ENCODE measurements at regions not wholly inside any gene's neighbourhood (a gene's known extent, or its start where the extent isn't known, plus 50 kb on each side); places are given as distances from the start of the nearest gene placed in this dataset.

DNA sequence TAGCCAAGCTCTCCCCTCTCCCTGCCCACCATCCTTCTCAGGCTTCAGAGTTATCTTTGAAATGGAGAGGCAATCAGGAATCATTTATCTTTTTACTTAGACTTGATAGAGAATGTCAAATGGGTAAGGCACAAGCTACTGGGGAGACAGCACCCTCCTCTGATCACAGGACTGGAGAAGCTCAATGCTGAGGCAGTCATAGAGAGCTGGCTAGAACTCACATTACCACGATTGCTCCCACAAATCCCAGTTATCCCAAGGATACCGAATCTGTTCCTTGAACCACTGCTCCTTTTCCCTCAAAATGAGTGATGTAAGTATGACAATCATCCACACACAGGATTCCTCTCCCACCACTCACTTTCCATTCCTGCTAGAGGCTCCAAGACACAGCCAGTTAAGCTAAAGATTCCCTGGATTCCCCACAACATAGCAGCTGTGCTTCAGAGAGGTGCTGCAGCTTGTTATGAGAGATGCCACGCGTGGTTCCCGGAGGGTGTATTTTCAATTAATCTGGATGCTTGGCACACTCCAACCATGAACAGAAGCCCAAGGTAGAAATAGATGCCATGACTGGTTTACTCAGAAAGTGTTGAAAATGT, 96.2 kb upstream of the VGLL2 start:
- no peak overlapping the region for H3K27ac ChIP-seq
- intact Hi-C loops (cut with DNase I; ENCODE audit: low total_unique reads) = no loop called here
- peaks cover 0 to 15% (median 9%) of the 10 kb centered on the region in 8 donors for H3K9me3 ChIP-seq
- no peak overlapping the region for H3K4me3 ChIP-seq
- no peak for DNase-seq
- WGBS, 5 donors = 75 to 84% (median 80%) methylated on average over 5 of the region's 5 CpGs
- no peaks in the 10 kb centered on the region for H3K36me3 ChIP-seq
- H3K4me1 ChIP-seq = no peaks in the 10 kb centered on the region
- TF ChIP-seq POLR2A (IDR thresholded peaks at IDR 0.05) (no peak), POLR2AphosphoS5 (IDR thresholded peaks at IDR 0.05) (no peak)
- TF ChIP-seq, protein P1, sequence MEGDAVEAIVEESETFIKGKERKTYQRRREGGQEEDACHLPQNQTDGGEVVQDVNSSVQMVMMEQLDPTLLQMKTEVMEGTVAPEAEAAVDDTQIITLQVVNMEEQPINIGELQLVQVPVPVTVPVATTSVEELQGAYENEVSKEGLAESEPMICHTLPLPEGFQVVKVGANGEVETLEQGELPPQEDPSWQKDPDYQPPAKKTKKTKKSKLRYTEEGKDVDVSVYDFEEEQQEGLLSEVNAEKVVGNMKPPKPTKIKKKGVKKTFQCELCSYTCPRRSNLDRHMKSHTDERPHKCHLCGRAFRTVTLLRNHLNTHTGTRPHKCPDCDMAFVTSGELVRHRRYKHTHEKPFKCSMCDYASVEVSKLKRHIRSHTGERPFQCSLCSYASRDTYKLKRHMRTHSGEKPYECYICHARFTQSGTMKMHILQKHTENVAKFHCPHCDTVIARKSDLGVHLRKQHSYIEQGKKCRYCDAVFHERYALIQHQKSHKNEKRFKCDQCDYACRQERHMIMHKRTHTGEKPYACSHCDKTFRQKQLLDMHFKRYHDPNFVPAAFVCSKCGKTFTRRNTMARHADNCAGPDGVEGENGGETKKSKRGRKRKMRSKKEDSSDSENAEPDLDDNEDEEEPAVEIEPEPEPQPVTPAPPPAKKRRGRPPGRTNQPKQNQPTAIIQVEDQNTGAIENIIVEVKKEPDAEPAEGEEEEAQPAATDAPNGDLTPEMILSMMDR (IDR thresholded peaks at IDR 0.05 in 8 of 11, conservative IDR thresholded peaks at IDR 0.05 in 3 of 11) = no peak
- no peaks in the 10 kb centered on the region for H3K27me3 ChIP-seq (replicated peaks in 1 of 7)

DNA sequence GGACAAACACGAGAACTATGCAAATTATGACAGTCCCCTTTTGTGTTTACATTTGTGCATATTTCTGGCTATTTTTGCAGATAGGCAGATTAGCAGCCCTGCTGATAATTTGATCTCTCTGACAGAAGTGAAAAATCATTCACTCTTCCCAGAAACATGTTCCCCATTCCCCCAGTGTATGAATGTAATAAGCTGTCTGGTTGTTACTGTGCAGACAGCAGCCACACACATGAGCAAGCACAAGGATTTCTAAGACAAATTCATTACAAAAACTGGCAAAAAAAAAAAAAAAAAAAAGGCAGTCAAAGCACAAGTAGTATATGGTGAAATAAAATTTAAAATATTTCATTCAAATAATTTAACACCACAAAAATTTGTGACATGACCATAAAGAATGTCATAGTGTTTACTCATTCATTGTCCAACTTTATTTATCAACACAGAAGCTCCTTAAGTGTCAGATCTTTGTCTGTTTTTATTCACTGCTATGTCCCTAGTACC, 95.5 kb upstream of the VGLL2 start:
- no peak overlapping the region for H3K4me3 ChIP-seq
- H3K4me1 ChIP-seq = no peaks in the 10 kb centered on the region
- no peaks in the 10 kb centered on the region for H3K27me3 ChIP-seq (replicated peaks in 1 of 7)
- peaks cover 0 to 16% (median 9%) of the 10 kb centered on the region in 8 donors for H3K9me3 ChIP-seq
- no peak overlapping the region for H3K27ac ChIP-seq
- no peak for DNase-seq
- TF ChIP-seq, protein P1 (IDR thresholded peaks at IDR 0.05 in 8 of 11, conservative IDR thresholded peaks at IDR 0.05 in 3 of 11) = no peak
- TF ChIP-seq POLR2A (IDR thresholded peaks at IDR 0.05) = no peak
- TF ChIP-seq POLR2AphosphoS5 (IDR thresholded peaks at IDR 0.05) = no peak
- intact Hi-C loops (cut with DNase I; ENCODE audit: low total_unique reads) = no loop called here
- H3K36me3 ChIP-seq = no peaks in the 10 kb centered on the region
- 37 to 68% (median 61%) methylated on average over 1 of the region's 1 CpG for WGBS, 5 donors

DNA sequence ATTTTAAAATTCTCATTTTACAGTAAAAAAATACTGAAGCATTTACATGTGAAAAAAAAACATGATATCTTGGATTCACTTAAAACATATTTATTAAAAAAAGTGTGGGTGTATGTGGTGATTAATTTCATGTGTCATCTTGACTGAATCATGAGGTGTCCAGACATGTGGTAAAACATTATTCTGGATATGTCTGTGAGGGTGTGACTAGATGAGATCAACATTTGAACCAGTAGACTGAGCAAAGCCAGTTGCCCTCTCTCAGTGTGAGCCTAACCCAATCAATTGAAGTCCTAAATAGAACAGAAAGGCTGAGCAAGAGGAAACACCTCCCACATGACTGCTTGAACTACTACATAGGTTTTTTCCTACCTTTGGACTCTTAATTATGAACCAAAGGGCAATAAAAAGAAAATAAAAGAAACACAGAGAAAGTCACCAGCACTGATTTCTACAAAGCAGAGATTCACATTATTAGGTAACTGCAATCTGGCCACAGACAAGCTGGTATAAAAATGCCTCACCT, 90.5 kb upstream of the VGLL2 start:
- peaks cover 0 to 45% (median 16%) of the 10 kb centered on the region in 8 donors for H3K9me3 ChIP-seq
- H3K27ac ChIP-seq = no peak overlapping the region
- no peaks in the 10 kb centered on the region for H3K27me3 ChIP-seq (replicated peaks in 1 of 7)
- H3K4me1 ChIP-seq = no peaks in the 10 kb centered on the region
- no peak overlapping the region for H3K4me3 ChIP-seq
- intact Hi-C loops (cut with DNase I; ENCODE audit: low total_unique reads) = no loop called here
- no peaks in the 10 kb centered on the region for H3K36me3 ChIP-seq
- no peak for DNase-seq
- TF ChIP-seq POLR2AphosphoS5 (IDR thresholded peaks at IDR 0.05) (no peak), POLR2A (IDR thresholded peaks at IDR 0.05) (no peak)
- TF ChIP-seq, protein P1 (IDR thresholded peaks at IDR 0.05 in 8 of 11, conservative IDR thresholded peaks at IDR 0.05 in 3 of 11) = no peak

DNA sequence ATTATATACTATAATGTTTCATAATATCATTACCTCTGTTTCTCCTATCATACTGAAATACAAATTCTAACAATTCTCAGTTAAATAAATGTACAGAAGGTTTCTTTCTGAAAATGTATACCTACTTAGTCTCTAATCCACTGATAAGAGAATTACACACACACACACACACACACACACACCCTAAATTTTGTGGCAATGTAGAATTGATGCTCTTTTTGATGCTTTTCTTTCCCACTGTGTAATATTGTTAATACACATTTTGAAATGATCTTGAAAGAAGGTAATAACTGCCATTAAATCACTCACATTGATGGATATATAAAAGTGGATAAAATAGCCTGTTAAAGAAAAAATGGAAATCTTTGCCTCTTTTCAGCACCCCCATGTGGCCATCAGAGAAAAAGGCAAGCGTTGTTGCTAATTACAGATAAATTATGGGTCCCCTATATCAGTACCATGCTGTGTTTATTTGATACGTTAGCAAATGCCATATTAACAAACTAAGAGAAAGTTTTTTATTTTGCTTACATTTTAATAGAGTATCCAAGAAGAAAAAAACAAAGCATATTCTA, 76.6 kb upstream of the VGLL2 start:
- intact Hi-C loops (cut with DNase I; ENCODE audit: low total_unique reads) = no loop called here
- 6 to 14% (median 11%) methylated on average over 2 of the region's 2 CpGs for WGBS, 5 donors
- no peaks in the 10 kb centered on the region for H3K4me1 ChIP-seq
- no peaks in the 10 kb centered on the region for H3K36me3 ChIP-seq
- no peak overlapping the region for H3K27ac ChIP-seq
- H3K27me3 ChIP-seq (replicated peaks in 1 of 7) = no peaks in the 10 kb centered on the region
- peaks cover 0 to 4% (median 0%) of the 10 kb centered on the region in 8 donors for H3K9me3 ChIP-seq
- DNase-seq = no peak
- no peak overlapping the region for H3K4me3 ChIP-seq
- TF ChIP-seq, protein P1 (IDR thresholded peaks at IDR 0.05 in 8 of 11, conservative IDR thresholded peaks at IDR 0.05 in 3 of 11) = no peak
- TF ChIP-seq POLR2AphosphoS5 (IDR thresholded peaks at IDR 0.05) (no peak), POLR2A (IDR thresholded peaks at IDR 0.05) (no peak)
